GM23338 (cell line): ENCODE measurements at regions not wholly inside any gene's neighbourhood (a gene's known extent, or its start where the extent isn't known, plus 50 kb on each side); places are given as distances from the start of the nearest gene placed in this dataset.

Source experiments
- CREB1 ChIP-seq: fragments of 250-450 bp; sonication (Bioruptor Pico); IDR thresholded peaks from 2 replicates; pipeline ENCODE4 v1.5.0; 2020; ENCODE audit warnings: low read depth, mild to moderate bottlenecking, moderate library complexity
- EZH2 ChIP-seq: fragments of 200-600 bp; sonication (generic); IDR thresholded peaks from one replicate; pipeline ENCODE4 v1.8.0; 2017; ENCODE audit warnings: antibody characterized with exemption, mild to moderate bottlenecking, low read depth; ENCODE audit not compliant: unreplicated experiment
- EZH2phosphoT487 ChIP-seq: fragments of 200-600 bp; sonication (generic); IDR thresholded peaks from one replicate; pipeline ENCODE4 v1.8.1; 2018; ENCODE audit warnings: antibody characterized with exemption; ENCODE audit not compliant: unreplicated experiment
- JUNB ChIP-seq: IDR thresholded peaks from one replicate; pipeline ENCODE4 v1.6.1; 2016; ENCODE audit warnings: antibody characterized with exemption; ENCODE audit not compliant: unreplicated experiment
- NANOG ChIP-seq: IDR thresholded peaks from 2 replicates; pipeline ENCODE4 v1.6.1; 2016; ENCODE audit warnings: antibody characterized with exemption, borderline replicate concordance
- POLR2AphosphoS5 ChIP-seq: IDR thresholded peaks from 2 replicates; pipeline ENCODE4 v1.6.1; 2016; ENCODE audit warnings: antibody characterized with exemption, low read depth
- ZNF114 ChIP-seq: fragments of 250-450 bp; sonication (Bioruptor Pico); IDR thresholded peaks from 2 replicates; pipeline ENCODE4 v1.5.0; 2020; ENCODE audit warnings: mild to moderate bottlenecking, moderate library complexity
- ZNF331 ChIP-seq: fragments of 250-450 bp; sonication (Bioruptor Pico); IDR thresholded peaks from 2 replicates; pipeline ENCODE4 v1.5.0; 2020; ENCODE audit warnings: low read depth, mild to moderate bottlenecking, moderate library complexity
- TF ChIP-seq, protein P1 (sequence below), 2 experiments: fragments of 200-600 bp in 1 of 2; sonication (generic) in 1 of 2; conservative IDR thresholded peaks; 2 replicates each; pipeline versions ENCODE4 v1.5.1 to v1.6.1; 2016 to 2017; ENCODE audit warnings: antibody characterized with exemption in 2 of 2, low read depth in 2 of 2, mild to moderate bottlenecking in 2 of 2, moderate library complexity in 1 of 2
- TF ChIP-seq, protein P2 (sequence below): IDR thresholded peaks from one replicate; pipeline ENCODE4 v1.6.1; 2018; ENCODE audit warnings: antibody characterized with exemption; ENCODE audit not compliant: unreplicated experiment

DNA sequence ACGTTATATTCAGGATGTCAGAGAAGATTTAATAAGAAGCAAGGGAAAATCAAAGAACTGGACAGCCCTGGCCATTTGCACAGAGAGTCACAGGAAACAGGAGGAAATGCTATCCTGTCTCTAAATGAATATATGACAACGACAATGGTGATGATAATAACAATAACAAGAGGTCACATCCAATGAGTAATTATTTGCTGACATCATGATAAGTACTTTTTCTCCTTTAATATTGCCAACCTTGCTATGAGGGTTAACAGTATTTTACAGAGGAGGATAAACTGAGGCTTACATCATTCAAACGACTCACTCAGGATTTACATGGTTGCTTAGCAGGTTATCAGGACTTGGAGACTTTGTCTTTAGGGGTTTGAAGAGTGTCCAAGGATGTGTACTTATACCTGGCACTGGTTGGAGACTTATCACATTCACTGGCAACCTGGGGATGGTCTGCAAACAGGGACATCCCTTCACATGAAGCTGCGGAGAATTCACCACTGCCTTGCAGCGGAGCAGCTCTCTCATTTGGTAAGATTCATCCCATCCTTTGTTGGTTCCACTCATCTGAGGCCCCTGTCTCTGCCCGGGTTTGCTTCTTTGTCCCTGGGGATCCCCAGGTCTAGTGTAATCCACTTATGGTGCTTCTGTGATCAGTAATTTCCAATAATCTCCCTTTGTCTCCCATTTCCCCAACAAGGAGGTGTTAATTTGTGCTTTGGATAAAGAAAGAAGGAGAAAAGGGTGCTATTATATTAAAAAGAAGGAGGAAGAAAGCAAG is 637.8 kb downstream of the BCL11B start:
- TF ChIP-seq EZH2 = no peak
- TF ChIP-seq, protein P1, sequence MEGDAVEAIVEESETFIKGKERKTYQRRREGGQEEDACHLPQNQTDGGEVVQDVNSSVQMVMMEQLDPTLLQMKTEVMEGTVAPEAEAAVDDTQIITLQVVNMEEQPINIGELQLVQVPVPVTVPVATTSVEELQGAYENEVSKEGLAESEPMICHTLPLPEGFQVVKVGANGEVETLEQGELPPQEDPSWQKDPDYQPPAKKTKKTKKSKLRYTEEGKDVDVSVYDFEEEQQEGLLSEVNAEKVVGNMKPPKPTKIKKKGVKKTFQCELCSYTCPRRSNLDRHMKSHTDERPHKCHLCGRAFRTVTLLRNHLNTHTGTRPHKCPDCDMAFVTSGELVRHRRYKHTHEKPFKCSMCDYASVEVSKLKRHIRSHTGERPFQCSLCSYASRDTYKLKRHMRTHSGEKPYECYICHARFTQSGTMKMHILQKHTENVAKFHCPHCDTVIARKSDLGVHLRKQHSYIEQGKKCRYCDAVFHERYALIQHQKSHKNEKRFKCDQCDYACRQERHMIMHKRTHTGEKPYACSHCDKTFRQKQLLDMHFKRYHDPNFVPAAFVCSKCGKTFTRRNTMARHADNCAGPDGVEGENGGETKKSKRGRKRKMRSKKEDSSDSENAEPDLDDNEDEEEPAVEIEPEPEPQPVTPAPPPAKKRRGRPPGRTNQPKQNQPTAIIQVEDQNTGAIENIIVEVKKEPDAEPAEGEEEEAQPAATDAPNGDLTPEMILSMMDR (conservative IDR thresholded peaks at IDR 0.05; ENCODE audit: low read depth in 2 of 2) = no peak
- TF ChIP-seq POLR2AphosphoS5 = no peak
- no peak for TF ChIP-seq ZNF331 (CRISPR knock-in tag)
- TF ChIP-seq CREB1 = no peak
- TF ChIP-seq EZH2phosphoT487 = no peak
- TF ChIP-seq, protein P2, sequence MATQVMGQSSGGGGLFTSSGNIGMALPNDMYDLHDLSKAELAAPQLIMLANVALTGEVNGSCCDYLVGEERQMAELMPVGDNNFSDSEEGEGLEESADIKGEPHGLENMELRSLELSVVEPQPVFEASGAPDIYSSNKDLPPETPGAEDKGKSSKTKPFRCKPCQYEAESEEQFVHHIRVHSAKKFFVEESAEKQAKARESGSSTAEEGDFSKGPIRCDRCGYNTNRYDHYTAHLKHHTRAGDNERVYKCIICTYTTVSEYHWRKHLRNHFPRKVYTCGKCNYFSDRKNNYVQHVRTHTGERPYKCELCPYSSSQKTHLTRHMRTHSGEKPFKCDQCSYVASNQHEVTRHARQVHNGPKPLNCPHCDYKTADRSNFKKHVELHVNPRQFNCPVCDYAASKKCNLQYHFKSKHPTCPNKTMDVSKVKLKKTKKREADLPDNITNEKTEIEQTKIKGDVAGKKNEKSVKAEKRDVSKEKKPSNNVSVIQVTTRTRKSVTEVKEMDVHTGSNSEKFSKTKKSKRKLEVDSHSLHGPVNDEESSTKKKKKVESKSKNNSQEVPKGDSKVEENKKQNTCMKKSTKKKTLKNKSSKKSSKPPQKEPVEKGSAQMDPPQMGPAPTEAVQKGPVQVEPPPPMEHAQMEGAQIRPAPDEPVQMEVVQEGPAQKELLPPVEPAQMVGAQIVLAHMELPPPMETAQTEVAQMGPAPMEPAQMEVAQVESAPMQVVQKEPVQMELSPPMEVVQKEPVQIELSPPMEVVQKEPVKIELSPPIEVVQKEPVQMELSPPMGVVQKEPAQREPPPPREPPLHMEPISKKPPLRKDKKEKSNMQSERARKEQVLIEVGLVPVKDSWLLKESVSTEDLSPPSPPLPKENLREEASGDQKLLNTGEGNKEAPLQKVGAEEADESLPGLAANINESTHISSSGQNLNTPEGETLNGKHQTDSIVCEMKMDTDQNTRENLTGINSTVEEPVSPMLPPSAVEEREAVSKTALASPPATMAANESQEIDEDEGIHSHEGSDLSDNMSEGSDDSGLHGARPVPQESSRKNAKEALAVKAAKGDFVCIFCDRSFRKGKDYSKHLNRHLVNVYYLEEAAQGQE = no peak
- TF ChIP-seq ZNF114 (CRISPR knock-in tag) = no peak
- TF ChIP-seq NANOG = no peak
- no peak for TF ChIP-seq JUNB
